ENCODE measurements at regions not wholly inside any gene's neighbourhood (a gene's known extent, or its start where the extent isn't known, plus 50 kb on each side); places are given as distances from the start of the nearest gene placed in this dataset.

DNA sequence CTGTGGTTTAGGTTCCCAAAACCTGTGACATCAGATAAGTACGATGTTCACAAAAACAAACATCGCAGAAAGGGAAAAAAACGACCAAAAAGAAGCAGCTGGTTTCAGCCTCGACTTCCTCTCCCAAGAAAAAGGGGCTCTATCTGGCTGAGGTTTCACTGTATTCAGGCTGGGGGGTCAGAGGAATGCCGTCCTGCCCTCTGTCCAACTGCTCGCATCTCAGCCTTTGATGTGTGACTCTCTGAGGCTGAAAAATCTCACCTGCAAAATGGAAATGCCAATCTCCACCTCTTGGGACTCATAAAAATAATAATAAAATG lies 123.6 kb upstream of the PTPN1 start:
- ATAC-seq: no peak
- DNase-seq (ENCODE audit: low spot score): no peak

DNA sequence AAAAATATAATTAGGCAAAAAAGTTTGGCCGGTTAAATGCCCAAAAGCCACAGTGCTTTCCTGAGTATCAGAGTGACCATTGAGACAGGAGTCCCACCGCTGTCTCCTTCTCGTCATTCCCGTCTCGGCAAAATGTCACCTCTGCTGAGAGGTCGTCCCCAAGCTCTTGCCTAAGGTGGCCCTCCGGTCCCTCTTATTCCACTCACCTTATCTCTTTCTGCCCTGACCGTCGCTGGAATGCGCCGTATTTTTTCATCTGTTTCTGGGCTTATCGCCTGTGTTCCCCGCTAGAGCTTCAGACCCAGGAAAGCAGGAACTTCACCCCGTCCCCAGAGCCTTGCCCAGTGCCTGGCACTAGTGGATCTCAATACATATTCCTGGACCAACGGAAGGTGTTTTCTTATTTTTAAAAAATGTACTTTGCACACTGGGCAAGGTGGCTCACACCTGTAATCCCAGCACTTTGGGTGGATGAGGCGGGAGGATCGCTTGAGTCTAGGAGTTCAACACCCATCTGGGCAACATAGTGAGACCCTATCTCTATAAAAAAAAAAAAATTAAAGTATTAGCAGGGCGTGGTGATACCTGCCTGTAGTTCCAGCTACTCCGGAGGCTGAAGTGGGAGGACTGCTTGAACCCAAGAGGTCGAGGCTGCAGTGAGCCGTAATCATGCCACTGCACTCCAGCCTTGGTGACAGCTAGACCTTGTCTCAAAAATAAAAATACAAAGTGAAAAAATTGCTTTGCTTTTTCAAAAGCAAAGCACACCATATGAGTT lies 122.8 kb upstream of the PTPN1 start:
- DNase-seq (ENCODE audit: low spot score): no peak
- no peak for ATAC-seq

DNA sequence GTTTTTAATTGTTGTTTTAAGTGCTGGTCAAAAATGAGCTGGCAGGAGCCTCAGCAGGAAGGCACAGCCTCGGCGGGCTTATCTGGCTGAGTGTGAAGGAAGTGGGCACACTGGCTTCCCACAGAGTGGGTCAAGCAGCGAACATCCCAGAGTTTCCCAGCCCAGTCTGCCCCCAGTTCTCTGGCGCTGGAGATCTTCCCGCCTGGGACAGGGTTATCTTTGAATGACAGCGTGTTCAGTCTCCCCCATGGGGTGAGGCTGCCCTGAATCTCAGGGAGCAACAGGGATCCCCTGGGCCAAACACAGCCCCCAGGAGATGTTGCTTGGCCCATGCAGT lies 122.2 kb upstream of the PTPN1 start:
- no peak for ATAC-seq
- no peak for DNase-seq (ENCODE audit: low spot score)

DNA sequence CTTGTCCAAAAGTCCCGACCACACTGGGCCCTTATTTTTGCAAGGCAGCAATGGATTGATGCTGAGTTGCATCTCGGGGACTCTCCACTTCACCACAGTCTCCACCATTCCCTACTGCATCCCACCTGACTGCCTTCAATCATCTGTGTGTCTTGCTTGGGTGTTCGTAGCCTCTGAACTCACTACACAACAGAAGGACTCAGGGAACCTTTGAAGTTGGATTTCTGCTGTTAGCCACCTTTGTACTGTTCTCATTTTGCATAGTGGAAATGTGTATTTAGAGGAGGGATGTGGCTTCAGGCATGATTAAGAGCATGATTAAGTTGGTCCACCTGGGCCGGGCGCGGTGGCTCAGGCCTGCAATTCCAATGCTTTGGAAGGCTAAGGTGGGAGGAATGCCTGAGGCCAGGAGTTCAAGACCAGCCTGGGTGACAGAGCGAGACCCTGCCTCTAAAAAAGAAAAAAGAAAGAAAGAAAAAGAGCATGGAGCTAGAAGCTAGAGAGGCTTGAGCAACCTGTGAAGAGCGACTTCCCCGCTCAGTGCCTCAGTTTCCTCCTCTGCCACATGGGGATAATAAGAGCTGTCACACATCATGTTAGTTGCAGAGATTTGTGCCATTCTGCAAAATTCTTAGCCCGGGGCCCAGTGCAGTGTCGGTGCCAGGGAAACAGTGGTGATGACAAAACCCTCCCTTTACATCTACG lies 121.3 kb upstream of the PTPN1 start:
- ATAC-seq (peak; percentile 50), DNase-seq (ENCODE audit: low spot score) (no peak)

DNA sequence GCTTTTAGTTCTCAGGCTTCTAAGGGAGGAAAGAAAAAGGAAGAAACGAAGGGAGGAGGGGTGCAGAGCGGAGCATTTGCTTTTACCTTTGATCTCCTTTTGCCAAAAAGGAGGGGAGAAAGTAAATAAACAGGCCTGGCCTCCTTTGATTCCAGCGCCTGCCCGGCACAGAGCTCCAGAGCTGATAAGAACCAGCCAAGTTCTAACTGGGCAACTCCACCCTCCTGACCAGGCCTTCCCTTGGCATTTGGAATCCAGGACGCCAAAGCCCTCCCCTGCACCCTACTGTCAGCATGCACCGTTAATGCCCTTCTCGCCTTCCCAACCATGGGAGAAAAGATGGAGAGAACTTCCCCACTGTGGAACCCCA lies 120.8 kb upstream of the PTPN1 start:
- peak; percentile 91 for DNase-seq (ENCODE audit: low spot score)
- ATAC-seq: peak; percentile 84

DNA sequence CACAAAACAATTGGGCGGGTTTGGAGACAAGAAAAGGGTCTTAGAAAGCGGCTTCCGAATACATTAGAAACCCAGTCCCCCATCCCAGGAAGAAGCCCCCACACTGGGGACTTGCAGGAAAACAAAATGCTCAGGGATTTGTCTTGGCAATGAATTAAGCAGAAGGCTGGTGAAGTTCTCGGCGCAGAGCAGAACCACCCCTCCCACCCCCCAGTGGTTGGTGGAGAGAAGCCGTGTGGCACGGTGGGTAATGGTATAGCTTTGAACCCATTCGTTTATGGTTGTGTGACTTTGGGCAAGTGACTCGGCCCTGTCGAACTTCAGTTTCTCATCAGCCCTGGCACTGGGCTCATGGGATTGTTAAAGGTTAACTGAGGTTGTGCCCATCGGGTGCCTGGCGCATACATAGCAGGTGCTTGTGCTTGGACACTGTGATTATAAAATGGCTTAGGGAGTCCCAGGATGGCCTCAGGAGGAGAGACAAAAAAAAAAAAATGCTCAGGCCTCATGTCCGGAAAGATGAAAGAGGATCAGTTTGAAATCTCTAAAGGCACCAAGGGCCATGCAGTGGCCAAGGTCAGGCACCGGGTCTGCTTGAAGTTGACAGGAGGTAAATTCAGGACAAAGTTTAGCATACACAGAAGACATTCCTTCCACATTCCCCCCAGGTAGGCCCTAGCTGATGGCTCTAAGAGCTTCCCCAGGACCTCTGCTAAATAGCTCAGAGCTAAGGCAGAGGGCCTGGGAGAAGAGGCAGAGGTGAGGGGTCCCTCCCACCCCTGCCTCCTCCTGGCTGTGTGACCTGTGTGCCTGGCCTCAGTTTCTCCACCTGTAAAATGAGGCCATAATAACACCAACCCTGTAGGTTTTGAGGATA lies 120.1 kb upstream of the PTPN1 start:
- DNase-seq (ENCODE audit: low spot score) (peak; percentile 87), ATAC-seq (peak; percentile 75)

DNA sequence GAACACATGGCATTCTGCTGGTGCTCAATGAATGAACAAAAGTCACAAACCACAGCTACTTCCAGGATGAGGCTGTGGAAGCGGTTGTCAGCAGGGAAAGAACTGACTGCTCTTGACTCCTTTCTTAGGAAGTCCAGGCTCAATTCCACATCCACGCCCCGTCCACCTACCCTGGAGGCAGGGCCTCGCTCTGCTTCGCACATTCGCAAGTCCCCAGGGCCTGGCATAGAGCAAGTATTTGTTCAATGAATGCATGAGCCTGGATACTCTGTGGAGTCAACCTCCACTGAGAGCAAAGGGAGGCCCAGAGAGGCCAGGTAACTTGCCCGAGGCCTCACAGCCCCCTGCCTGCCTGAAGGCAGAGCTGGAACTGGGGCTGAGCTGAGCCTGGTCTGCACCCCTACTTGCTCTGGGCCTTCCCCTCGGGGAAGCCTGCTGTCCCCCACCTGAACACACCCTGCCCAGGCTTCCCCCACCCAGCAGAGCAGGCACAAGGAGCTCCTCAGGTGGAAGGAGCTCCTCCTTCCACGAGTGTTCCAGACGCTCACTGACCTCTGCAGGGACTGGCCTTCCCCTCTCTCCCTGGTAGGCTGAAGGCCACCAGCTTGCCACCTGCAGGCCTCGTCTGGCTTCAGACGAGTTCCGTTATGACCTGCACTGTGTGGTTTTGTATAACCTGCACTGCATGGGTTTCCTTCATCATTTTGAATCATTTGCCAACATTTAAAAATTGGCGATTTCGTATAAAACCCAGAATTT lies 119.3 kb upstream of the PTPN1 start:
- DNase-seq (ENCODE audit: low spot score) (no peak), ATAC-seq (peak; percentile 4)

DNA sequence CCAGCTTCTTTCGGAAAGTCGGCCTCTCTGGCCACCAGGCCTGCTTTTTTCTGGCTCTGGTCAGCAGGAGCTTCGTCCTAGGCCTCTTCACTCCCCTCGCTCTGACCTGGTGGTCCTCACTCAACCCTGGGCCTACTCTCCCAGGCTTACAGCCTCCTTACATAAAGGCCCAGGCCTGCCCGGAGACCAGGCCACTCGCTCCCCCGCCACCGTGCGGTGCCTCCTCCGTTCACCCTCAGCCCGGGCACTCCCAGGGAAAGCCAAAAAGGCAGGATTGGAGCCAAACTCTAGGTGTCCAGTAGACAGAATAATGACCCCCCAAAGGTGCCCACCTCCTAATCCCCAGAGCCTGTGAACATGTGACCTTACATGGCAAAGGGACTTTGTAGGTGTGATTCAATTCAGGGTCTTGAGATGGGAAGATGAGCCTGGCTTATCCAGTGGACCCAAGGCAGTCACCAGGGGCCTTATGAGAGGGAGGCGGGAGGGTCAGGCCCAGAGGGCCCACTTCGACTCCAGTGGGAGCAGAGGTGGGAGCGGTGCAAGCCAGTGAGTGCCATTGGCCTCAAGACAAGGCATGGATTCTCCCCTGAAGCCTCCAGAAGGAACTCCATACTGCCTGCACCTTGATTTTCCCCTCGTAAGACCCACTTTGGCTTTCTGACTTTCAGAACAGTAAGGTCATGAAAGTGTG lies 118.6 kb upstream of the PTPN1 start:
- DNase-seq (ENCODE audit: low spot score) (no peak), ATAC-seq (no peak)

DNA sequence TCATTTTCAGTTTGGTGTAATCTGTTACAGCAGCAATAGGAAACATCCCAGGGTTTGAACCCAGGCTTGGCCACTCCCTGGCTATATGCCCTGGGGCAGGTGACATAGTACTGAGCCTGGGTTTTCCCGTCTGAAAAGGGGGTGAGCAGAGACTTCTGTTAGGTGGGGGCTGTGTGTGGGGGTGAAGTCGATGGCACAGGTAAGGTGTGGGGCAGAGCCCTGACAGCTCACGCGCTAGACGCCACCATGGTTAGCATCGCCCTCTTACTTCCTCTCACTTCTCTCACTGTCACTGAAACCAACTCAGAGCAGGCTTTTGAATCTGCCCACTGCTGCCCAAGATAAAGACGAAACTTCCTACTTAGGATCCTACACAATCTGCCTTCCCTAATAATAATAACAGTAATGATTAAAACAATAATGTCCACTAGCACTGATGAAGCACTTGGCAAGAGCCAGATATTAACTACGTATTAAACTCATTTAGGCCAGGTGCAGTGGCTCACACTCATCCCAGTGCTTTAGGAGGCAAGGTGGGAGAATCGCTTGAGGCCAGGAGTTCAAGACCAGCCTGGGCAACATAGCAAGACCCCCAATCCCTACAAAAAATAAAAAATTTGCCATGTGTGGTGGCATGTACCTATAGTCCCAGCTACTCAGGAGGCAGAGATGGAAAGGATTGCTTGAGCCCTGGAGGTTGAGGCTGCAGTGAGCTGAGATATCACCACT lies 117.9 kb upstream of the PTPN1 start:
- no peak for ATAC-seq
- no peak for DNase-seq (ENCODE audit: low spot score)

DNA sequence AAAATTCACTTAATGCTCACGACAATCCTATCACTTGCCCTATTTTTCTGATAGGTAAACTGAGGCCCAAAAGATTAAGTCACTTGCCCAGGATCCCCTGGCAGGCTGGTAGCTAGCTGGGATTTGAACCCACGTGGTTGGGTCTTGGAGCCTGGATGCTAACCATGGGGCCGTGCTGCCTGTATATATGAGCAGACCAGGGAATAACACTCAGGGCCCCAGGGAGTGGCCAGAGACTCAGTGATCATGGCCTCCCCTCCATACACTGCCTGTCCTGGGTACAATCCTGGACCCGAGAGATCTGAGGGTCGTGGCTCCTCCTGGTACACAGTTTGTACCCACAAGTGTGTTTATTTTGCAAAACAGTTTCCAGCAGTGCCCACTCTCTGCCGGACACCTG lies 116.9 kb upstream of the PTPN1 start:
- no peak for DNase-seq (ENCODE audit: low spot score)
- ATAC-seq: no peak

DNA sequence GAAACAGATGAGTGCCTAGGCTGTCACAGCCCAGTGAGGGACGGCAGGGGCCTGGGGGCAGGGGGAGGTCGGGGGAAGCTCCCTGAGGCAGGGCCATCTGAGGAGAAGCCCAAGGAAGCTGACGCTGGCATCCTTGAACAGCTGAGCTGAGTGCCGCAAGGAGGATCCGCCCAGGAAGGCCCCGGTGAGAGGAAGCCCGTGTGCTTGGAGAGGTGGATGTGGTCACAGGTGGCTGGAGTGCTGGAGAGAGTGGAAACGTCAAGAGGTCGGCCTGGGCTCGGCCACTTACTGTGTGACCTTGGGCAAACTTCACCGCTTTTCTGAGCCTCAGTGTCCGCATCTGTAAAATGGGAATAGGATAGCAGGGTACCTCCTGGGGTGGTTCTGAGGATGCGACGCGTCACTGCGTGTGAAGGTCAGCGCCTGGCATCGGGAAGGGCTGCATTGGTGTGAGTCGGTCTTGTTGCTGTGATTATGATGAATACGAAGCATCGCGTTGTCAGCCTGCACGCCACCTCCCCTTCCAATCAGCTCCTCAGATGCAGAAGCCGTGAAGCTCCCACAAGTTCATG lies 116.1 kb upstream of the PTPN1 start:
- no peak for ATAC-seq
- DNase-seq (ENCODE audit: low spot score): no peak

DNA sequence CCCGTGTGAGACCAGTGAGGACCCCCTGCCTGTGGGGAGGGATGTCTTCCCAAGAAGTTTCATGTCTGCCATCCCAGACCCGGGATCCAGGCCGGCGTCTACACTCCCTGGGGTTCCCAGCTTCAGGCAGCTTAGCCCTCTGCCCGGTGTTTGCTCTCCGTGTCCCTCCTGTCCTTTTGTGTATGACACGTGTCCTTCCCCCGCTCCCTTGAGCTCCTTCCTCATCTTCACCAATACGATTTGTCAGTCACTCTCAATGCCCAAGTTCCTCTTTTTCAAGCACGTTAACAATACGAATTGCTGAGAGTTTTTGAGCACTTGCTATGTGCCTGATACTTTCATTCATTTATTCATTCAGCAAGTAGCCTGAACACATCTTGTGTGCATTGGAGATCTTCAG lies 115.6 kb upstream of the PTPN1 start:
- no peak for ATAC-seq

DNA sequence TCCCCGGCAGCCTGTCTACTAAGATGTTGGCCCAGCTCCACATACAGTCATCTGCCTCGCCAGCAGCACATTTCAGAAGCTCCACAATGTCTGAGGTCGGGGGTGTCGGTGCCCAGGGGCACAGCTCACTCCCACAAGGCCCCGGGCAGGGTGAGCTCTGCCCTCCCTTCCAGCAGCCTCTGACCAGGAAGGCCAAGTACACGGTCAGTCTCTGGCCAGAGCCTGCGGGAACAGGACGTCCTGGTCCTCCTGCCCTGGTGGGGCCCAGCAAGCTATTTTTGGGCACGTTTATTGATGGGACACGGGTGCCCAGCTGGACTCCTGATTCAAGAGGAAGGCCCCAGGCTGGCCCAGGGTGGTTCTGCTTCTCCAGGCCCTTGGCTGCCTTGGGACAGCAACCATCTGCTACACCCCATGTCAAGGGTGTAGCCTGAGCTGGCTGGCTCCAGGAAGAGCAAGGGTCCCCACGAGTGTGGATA lies 114.9 kb upstream of the PTPN1 start:
- ATAC-seq: peak; percentile 59
- DNase-seq (ENCODE audit: low spot score): peak; percentile 97

More for the DNA sequence above, 115.6 kb upstream of the PTPN1 start:
- no peak for DNase-seq (ENCODE audit: low spot score)

DNA sequence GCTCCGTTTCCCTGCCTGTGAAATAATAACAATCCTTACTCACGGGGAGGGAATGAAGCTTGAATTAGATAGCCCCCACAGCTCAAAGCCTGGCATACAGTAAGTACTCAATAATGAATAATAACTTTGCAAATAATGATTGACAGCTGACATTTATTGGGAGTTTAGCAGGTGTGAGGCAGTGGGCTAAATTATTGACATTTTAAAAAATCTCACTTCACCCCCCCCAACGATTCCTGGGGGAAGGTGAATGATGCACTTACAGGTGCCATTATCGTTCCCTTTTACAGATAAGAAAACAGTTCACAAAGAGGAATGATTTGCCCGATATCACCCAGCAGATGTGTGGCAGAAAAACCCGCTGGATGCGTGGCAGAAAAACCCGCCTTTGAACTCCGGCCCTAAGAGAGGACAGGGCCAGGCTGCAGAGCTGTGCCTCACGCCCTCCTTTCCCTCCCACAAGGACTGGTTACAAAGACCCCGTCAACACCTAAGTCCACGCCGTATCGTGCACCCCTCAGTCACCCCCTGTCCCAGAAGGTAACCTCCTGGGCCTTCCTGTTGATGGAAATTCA lies 114.2 kb upstream of the PTPN1 start:
- DNase-seq (ENCODE audit: low spot score): no peak
- no peak for ATAC-seq

DNA sequence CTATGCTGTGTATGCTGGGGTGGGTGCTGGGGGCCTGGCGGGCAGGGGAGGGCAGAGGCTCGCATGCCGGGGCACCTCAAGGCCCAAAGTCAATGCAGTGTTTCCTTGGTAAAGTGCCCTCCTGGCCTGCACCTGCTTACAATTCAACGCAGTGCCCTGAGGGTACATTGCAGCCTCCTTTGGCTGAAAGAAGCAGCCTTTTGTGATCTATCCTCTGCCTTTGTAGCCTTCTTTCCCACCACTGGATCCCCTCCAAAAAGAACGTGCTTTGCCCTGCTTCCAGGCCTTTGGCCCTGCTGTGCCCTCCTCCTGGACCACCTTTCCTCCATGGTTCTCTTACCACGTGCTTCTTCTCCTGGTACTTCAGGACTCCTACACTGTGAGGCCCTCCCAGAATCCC lies 113.6 kb upstream of the PTPN1 start:
- no peak for DNase-seq (ENCODE audit: low spot score)

DNA sequence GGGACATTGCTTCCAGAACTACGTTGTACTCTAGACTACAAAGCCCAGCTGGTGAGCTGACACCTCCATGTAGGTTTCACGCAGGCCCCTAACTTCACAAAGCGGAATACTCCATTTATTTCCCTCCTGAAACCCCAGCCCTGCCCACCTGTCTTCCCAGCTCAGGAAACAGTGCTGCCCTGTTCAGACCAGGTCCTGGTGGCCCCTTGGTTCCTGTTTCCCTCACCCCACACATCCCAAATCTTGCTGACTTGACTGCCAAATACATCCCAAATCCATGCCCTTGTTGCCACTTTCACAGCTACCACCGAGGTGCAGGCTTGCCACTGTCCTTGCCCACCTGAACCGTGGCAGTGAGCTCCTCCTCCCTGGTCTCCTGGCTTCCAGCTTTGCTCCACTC lies 113.1 kb upstream of the PTPN1 start:
- DNase-seq (ENCODE audit: low spot score) (no peak), ATAC-seq (no peak)

More for the DNA sequence above, 113.6 kb upstream of the PTPN1 start:
- no peak for ATAC-seq

DNA sequence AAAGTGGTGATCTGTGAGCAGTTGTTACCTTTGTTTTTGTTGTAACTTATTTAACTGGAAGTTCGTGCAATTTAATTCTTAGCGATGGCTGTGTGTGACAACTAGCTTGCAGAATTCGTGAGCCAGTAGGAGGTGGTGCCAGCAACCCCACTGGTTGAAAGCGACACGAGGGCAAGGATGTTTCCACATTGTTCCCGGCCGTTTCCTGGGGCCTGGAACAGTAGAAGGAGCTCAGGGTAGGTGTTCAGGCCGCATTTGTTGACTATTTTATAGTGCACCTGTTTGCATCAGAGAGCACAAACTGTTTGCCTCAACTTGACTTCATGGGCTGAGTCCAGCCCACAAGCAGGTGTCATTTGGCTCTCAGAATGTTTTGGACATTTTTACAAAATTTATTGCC lies 112.1 kb upstream of the PTPN1 start:
- DNase-seq (ENCODE audit: low spot score) (peak; percentile 77), ATAC-seq (peak; percentile 5)

DNA sequence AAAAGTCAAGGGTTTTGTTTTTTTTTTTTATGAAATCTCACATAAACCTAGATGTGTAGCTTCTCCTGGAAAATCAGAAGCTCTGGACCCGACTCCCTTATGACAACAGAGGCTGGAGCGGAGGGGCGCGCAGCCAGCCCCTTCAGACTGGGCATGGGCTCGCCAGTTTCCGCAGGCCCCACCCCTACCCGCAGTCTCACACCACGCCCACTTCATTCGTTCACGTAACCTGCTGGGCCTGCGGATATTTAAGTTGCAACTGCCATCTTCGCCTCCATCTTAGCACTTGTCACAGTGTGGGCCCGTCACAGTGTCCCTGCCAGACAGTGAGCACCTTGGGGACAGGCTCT lies 111.7 kb upstream of the PTPN1 start:
- no peak for ATAC-seq

More for the DNA sequence above, 111.7 kb upstream of the PTPN1 start:
- no peak for DNase-seq (ENCODE audit: low spot score)
